ENCODE measurements at regions not wholly inside any gene's neighbourhood (a gene's known extent, or its start where the extent isn't known, plus 50 kb on each side); places are given as distances from the start of the nearest gene placed in this dataset.
"Not testable (repeated sequence)": the region's sequence is repeated elsewhere in the genome, so short reads cannot be mapped to it uniquely, and the experiment has no call there.

GRCh38 chr21:9746311-9746710, 775.1 kb upstream of the TPTE start:
- DNase-seq: not testable (repeated sequence)

GRCh38 chr21:9746831-9747606, 774.4 kb upstream of the TPTE start:
- not testable (repeated sequence) for DNase-seq

GRCh38 chr21:9747870-9748269, 773.5 kb upstream of the TPTE start:
- DNase-seq: not testable (repeated sequence)

- not testable (repeated sequence) for DNase-seq
Measured at GRCh38 chr21:9748451-9748850, 772.9 kb upstream of the TPTE start.

- DNase-seq: not testable (repeated sequence)
Measured at GRCh38 chr21:9749741-9750230, 771.6 kb upstream of the TPTE start.

- DNase-seq: no peak
Measured at GRCh38 chr21:9750341-9751086, 770.9 kb upstream of the TPTE start.

- not testable (repeated sequence) for DNase-seq
Measured at GRCh38 chr21:9751087-9751585, 770.2 kb upstream of the TPTE start.

- DNase-seq: not testable (repeated sequence)
Measured at GRCh38 chr21:9752028-9752427, 769.4 kb upstream of the TPTE start.

GRCh38 chr21:9753441-9753840, 767.9 kb upstream of the TPTE start:
- DNase-seq: not testable (repeated sequence)

GRCh38 chr21:9753943-9754342, 767.4 kb upstream of the TPTE start:
- DNase-seq: no peak

GRCh38 chr21:9754434-9754833, 766.9 kb upstream of the TPTE start:
- not testable (repeated sequence) for DNase-seq

GRCh38 chr21:9755611-9756010, 765.8 kb upstream of the TPTE start:
- DNase-seq: no peak

- no peak for DNase-seq
Measured at GRCh38 chr21:9756677-9757076, 764.7 kb upstream of the TPTE start.

GRCh38 chr21:9757118-9757517, 764.3 kb upstream of the TPTE start:
- not testable (repeated sequence) for DNase-seq

- not testable (repeated sequence) for DNase-seq
Measured at GRCh38 chr21:9757572-9757971, 763.8 kb upstream of the TPTE start.

GRCh38 chr21:9758141-9758540, 763.2 kb upstream of the TPTE start:
- no peak for DNase-seq

- DNase-seq: no peak
Measured at GRCh38 chr21:9758888-9759287, 762.5 kb upstream of the TPTE start.

- DNase-seq: no peak
Measured at GRCh38 chr21:9759972-9760371, 761.4 kb upstream of the TPTE start.

- DNase-seq: no peak
Measured at GRCh38 chr21:9760398-9761074, 760.8 kb upstream of the TPTE start.

- DNase-seq: no peak
Measured at GRCh38 chr21:9763306-9763705, 758.1 kb upstream of the TPTE start.

GRCh38 chr21:9763807-9764206, 757.6 kb upstream of the TPTE start:
- no peak for DNase-seq

GRCh38 chr21:9764294-9764693, 757.1 kb upstream of the TPTE start:
- not testable (repeated sequence) for DNase-seq

- DNase-seq: not testable (repeated sequence)
Measured at GRCh38 chr21:9765538-9765937, 755.8 kb upstream of the TPTE start.
